ENCODE measurements at regions not wholly inside any gene's neighbourhood (a gene's known extent, or its start where the extent isn't known, plus 50 kb on each side); places are given as distances from the start of the nearest gene placed in this dataset.

GRCh38 chr21:25324666-25325065, 282.6 kb downstream of the MRPL39 start:
- H3K4me3 ChIP-seq (ENCODE audit: low read depth, low read length): no peak overlapping the region
- TF ChIP-seq CTCF (IDR thresholded peaks at IDR 0.05; ENCODE audit: borderline replicate concordance, insufficient read depth, low read depth, low read length): no peak

GRCh38 chr21:25323356-25323949, 283.8 kb downstream of the MRPL39 start:
- no peak overlapping the region for H3K4me3 ChIP-seq (ENCODE audit: low read depth, low read length)
- no peak for TF ChIP-seq CTCF (IDR thresholded peaks at IDR 0.05; ENCODE audit: borderline replicate concordance, insufficient read depth, low read depth, low read length)

DNA sequence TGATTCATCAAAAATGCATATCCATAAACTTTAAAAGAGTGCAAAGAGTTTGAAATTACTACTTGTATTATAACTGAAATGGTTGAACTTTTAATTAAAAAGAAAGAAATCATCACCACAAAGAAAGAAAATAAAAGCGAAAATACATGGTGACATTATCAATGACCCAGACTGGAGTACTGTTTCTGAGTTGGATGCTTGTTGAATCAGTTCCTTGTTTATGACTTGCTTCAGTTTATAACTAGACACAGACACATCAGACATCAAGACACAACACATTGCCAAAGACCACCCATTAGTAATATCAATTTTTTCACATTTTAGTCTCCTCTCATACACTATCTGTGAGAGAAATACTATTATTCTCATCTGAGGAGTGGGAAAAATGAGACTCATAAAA, 293.0 kb downstream of the MRPL39 start:
- no peak overlapping the region for H3K4me3 ChIP-seq (ENCODE audit: low read depth, low read length)
- TF ChIP-seq CTCF (IDR thresholded peaks at IDR 0.05; ENCODE audit: borderline replicate concordance, insufficient read depth, low read depth, low read length): no peak

DNA sequence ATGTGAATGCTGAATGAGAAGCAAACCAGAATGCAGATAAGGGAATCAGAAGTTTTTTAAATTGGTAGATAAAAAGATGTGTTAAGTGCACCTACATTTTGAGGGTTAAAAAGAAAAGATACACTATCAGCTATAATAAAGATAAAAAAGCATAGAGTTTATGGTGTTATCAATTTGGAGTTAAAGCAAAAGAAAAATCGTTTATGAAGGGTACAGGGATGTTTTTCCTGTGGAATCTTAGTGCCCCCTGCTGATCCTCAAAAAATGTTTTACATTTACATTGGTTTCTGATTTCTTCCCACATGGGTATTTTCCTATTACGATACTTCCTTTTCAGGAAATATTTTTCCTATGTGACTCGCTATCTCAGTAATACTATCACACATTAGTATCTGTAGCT, 293.5 kb downstream of the MRPL39 start:
- TF ChIP-seq CTCF (IDR thresholded peaks at IDR 0.05; ENCODE audit: borderline replicate concordance, insufficient read depth, low read depth, low read length): no peak
- H3K4me3 ChIP-seq (ENCODE audit: low read depth, low read length): no peak overlapping the region

GRCh38 chr21:25307489-25307888, 299.8 kb downstream of the MRPL39 start:
- no peak for TF ChIP-seq CTCF (IDR thresholded peaks at IDR 0.05; ENCODE audit: borderline replicate concordance, insufficient read depth, low read depth, low read length)
- no peak overlapping the region for H3K4me3 ChIP-seq (ENCODE audit: low read depth, low read length)

GRCh38 chr21:25304611-25305010, 302.7 kb downstream of the MRPL39 start:
- H3K4me3 ChIP-seq (ENCODE audit: low read depth, low read length): no peak overlapping the region
- no peak for TF ChIP-seq CTCF (IDR thresholded peaks at IDR 0.05; ENCODE audit: borderline replicate concordance, insufficient read depth, low read depth, low read length)

DNA sequence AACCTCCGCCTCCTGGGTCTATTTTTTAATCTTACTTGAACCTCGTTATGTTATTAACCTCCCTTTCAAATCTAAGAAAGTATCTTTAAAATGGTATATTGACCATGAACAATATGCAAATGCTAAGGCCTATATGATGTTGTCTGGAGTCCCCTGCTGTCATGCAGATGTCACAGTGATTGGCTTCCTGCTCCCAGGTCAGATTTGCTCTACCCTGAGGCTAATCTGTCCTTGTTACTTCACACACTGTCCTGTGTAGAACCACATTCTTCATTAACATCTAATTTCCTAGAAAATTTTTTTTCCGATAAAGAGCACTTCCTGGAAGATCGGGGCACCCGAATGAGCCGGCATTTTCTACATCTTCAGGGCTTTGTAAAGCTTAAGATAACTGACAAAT, 306.6 kb downstream of the MRPL39 start:
- H3K4me3 ChIP-seq (ENCODE audit: low read depth, low read length): no peak overlapping the region
- TF ChIP-seq CTCF (IDR thresholded peaks at IDR 0.05; ENCODE audit: borderline replicate concordance, insufficient read depth, low read depth, low read length): no peak
